NCI-H510A treated with DMSO at 0.1 percent for 48 hours (cell line): ENCODE measurements at regions not wholly inside any gene's neighbourhood (a gene's known extent, or its start where the extent isn't known, plus 50 kb on each side); places are given as distances from the start of the nearest gene placed in this dataset.
"Not testable (repeated sequence)": the region's sequence is repeated elsewhere in the genome, so short reads cannot be mapped to it uniquely, and the experiment has no call there.

Experiments
- DNase-seq: peaks from one replicate; lab custom pipeline; 2025; lab: John Stamatoyannopoulos, UW

GRCh38 chr15:67944010-67944641 lies 104.3 kb upstream of the RNU6-1 start:
- no peak for DNase-seq

- no peak for DNase-seq
Observed at GRCh38 chr15:67945131-67945530, 105.3 kb upstream of the RNU6-1 start.

DNA sequence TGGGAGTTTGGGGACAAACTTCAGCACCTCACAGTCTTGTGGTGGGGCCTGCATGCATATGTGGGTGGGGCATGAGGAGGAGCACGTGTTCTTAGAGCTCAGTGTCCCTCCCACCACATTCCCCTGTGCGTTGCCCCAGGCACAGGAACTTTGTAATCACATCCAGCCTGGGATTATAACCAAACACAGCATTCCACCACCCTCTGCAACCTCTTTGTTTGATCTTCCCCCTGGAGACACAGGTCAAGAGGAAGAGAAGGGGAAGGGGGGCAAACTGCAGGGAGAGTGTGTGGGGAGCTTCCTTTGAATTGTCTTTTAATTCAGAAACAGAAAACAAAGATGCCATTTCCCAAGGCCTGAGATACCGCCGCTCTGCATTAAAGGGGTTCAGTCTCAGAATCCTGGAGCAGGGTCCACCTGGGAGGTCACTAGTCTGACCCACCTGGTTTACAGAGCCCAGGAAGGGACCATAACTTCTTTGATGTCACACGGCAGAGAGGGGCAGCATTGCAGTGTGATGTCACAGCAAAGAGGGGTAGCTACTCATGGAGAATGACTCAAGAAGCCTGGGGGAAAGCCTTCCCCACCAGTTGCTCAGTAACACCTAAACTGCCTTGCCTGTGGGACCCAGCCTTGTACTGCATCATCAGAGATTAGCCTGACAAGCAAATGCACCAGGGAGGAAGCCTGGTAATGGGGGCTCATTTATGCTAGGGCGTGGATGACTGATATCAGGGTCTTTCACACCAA lies 106.3 kb upstream of the RNU6-1 start:
- no peak for DNase-seq

DNA sequence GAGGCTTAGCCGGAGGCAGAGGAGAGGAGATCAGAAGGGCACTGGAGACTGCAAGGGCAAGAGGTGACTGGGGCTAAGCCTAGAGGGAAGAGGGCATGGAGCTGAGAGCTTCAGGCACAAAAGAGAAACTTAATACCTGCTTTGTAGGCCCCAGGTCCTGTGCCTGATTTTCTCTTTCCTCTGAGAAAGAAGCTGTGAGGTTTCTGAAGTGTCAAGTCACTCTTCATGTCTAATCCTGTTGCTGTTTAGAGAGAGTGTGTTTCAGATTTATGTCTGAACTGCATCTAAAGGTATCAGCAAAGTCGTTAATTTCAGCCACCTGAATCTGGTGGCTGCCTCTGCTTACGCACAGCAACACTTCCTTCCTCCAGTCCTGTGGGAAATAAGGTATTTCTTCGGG lies 106.9 kb upstream of the RNU6-1 start:
- no peak for DNase-seq

DNA sequence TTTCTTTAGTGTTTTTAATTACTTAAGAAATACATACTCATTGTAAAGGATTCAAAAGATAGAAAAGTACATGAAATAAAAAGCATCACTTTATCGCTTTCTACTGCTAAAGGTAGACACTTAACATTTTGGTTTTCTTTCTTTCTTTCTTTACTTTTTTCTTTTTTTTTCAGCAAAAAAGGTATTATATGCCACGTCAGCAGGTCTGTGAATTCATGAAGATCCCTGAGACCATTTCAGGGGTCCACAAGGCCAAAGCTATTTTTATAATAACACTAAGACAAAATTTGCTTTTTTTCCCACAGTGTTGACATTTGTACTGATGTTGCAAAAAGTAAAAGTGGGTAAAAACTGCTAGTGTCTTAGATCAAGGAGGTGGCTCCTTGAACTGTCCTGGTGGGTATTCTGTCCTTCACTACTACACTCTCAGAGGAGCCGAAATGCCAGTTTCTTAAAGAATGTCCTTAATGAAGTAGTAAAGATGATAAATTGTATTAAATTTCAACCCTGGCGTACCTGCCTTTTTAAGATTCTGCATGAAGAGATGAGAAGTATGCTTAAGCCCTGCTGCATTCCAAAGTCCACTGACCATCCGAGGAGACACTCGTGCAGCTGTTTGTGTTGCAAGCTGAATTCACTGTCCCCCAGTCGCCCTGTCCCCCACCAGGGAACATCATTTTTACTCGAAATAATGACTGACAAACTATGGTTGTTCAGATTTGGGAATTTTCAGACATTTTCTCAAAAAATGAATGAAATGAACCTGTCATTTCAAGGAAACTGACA lies 106.7 kb upstream of the PIAS1 start:
- no peak for DNase-seq

DNA sequence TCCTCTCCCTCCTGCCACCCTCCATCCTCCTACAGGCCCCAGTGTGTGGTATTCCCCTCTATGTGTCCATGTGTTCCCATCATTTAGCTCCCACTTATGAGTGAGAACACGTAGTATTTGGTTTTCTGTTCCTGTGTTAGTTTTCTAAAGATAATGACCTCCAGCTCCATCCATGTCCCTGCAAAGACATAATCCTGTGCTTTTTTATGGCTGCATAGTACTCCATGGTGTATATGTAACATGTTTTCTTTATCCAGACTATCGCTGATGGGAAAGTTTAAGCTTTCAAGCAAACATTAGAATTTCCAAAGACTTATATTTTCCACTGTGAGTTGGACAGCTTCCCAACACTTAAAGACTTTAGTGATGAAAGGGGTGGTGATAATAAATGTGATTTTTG lies 105.9 kb upstream of the PIAS1 start:
- DNase-seq = no peak

DNA sequence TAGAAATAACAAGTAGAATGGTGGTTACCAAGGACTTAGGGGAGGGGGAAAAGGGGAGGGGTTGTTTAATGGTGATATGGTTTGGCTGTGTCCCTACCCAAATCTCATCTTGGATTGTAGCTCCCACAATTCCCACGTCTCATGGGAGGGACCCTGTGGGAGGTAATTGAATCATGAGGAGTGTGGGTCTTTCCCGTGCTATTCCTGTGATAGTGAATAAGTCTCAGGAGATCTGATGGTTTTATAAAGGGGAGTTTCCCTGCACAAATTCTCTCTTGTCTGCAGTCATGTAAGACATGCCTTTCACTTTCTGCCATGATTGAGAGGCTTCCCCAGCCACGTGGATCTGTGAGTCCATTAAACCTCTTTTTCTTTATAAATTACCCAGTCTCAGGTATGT lies 102.9 kb upstream of the PIAS1 start:
- not testable (repeated sequence) for DNase-seq

DNA sequence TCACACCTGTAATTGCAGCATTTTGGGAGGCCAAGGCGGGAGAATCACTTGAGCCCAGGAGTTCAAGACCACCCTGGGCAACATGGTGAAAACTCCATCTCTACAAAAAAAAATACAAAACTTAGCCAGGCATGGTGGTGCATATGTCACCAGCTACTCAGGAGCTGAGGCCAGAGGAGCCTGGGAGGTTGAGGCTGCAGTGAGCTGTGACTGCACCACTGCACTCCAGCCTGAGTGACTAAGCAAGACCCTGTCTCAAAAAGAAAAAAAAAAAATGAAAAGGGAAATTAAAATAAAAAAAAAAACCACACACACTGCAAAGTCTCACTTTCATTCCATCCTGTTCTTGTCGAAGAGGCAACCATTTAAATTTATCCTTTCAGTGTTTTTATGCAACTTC lies 100.8 kb upstream of the PIAS1 start:
- DNase-seq = no peak

GRCh38 chr15:67955252-67955651 lies 98.9 kb upstream of the PIAS1 start:
- no peak for DNase-seq

DNA sequence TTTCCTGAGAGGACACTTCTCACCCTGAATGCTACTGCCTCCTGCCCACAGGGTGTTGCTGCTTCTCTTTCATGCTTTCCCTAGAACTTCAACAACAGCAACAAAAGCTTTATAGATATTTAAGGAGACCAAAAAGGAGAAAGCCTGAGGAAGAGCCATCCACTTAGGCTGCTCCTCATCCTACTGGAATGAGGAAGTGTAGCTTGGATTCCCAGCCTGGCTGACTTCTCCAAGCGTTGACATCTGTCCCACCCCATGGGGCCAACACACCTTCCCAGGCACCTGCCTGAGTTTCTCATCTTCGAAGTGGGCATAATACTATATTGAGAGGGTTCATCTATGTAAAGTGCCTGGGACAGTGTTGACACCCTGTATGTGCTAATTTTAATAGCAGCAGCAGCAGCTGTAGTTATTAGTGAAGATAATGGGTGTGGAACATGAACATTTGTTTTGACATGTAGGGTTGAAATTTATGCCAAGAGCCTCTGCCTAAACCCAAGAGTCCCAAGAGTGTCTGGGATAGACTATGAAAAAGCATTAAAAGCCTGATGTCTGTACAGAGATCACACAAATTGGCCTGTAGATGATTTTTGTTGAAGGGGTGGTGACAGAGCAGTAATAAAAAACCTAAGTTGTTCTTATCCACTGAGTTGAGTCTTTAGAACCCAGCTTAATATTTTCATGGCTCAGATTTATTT lies 96.5 kb upstream of the PIAS1 start:
- DNase-seq = no peak

DNA sequence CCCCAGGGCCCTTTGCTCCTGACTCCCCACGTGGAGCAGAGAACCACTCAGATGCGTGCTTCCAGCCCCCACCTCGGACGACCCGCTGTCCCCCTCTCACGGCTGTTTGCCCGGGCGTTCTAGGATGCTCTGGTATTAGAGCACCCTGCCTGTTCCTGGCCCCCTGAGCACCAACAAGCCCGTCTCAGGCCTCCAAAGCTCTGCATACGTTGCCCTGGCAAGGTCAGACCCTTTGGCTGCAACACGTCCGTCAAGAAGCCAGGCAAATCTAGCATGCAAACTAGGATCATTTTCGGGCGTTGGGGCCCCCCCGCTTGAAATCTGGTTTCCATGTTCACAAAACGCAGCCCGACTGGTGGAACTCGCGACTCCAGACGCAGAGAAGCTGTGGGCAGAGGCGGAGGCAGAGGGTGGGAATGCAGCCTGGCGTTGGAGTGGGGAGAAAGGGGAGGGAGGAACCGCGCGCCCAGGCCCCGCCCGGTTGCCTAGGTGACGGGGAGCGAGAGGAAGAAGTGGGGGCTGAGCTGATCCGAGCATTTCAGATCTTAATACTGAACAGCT lies 86.2 kb upstream of the PIAS1 start:
- peak; percentile 42 for DNase-seq

GRCh38 chr15:67968564-67968963 lies 85.6 kb upstream of the PIAS1 start:
- DNase-seq = no peak

DNA sequence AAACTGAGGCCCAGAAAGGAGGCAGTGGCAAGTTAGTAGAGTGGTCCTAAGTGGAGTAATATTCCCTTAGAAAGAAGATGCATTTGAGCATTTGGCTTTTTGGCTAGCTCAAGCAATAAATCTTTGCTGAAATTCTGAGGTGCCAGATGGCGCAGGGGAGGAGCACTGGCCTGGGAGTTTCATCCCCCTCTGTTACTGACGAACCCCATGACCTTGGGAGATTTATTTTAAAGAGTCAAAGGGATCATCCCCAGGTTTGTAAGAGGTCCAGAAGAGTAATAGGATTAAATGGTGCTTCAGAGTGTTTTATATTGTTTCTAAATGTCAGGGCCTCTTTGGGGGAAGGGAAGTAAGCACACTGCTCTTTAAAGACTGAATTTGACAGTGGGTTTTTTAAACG lies 85.1 kb upstream of the PIAS1 start:
- DNase-seq = no peak

DNA sequence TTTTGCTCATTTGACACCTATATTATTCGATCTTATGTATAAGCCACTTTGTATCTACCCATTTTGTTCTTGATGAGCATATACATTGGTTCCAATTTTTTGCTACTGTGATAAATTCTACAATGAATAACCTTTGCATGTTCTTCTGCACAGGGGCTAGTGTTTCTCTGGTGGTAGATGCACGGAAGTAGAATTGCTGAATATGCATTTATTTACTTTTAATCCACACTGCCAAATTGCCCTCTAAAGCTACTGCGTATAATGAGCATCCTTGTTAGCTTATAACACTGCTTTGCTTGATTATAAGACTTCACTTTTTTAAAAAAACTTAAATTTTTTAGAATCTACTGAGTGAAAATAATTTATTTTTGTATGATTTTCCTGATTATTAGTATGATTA lies 84.2 kb upstream of the PIAS1 start:
- DNase-seq = no peak

GRCh38 chr15:67972377-67972776 lies 81.7 kb upstream of the PIAS1 start:
- DNase-seq = no peak

- no peak for DNase-seq
Observed at GRCh38 chr15:67973846-67974245, 80.3 kb upstream of the PIAS1 start.

GRCh38 chr15:67976506-67977073 lies 77.5 kb upstream of the PIAS1 start:
- DNase-seq = no peak

DNA sequence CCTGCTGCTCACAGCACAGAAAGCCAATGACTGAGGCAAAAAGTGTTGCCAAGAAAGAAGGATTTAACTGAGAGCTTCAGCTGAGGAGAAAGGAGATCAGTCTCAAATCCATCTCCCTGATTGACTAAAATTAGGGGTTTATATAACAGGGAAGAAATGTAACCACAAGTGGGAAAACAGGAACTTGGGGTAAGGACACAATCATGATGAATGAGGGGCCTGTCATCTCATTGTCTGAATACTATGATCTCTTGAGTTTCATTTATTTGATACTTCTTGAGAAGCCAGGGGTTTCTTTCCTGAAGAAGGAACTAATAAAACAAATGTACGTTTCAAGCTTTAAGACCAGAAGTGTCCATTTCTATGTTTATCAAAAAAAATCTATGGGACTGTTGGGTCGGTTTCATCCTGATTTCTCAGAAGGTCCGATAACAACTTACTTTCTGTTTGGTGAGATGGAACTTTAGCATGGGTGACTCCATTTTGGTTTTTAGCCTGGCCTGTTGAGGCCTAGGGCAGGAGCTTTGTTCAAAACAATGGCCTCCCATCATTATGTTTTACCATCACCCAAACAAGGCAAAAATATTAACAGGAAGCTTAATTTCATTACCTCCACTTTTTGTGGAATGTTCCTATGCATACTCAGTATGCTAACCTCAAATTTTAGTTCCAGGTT lies 76.6 kb upstream of the PIAS1 start:
- no peak for DNase-seq

DNA sequence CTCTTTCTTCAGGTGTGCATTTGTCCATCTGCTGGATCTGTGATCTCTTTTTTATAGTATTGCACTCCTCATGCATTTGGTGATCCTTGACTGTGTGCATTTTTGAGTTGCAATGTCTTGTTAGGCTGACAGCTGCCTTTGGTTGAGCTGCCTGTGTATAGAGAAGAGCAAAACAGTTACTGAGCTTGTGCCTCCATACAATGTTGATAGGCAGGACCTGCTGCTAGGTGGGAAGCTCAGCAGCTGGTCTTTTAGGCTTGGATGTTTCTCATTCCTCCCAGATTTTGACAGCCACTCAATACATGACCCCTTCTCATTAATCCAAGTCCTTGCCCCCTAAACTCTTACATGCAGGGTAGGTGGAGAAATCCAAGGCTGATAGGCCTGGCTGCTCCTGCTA lies 74.8 kb upstream of the PIAS1 start:
- no peak for DNase-seq

DNA sequence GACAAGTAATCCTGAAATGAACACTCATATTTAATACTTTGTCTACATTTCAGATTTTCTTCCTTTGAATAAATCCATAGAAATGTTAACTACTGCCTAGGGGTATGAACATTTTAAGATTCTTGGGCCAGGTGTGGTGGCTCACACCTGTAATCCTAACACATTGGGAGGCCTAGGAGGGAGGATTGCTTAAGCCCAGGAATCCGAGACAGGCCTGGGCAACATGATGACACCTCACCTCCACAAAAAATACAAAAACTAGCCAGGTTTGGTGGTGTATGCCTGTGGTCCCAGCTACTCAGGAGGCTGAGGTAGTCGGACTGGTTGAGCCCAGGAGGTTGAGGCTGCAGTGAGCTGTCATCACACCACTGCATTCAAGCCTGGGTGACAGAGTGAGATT lies 73.9 kb upstream of the PIAS1 start:
- no peak for DNase-seq
